WTC11 (cell line): ENCODE measurements at regions not wholly inside any gene's neighbourhood (a gene's known extent, or its start where the extent isn't known, plus 50 kb on each side); places are given as distances from the start of the nearest gene placed in this dataset.

Experiments used
- E2F1 ChIP-seq: sonication (generic); formaldehyde crosslinking; IDR thresholded peaks from 2 replicates; pipeline ENCODE4 v1.8.0; 2022; ENCODE audit warnings: mild to moderate bottlenecking, missing genetic modification reagents
- GABPB1 ChIP-seq: sonication (generic); formaldehyde crosslinking; IDR thresholded peaks from 2 replicates; pipeline ENCODE4 v1.8.1; 2023; ENCODE audit warnings: mild to moderate bottlenecking, missing genetic modification reagents
- JUN ChIP-seq: sonication (generic); formaldehyde crosslinking; IDR thresholded peaks from 2 replicates; pipeline ENCODE4 v1.8.0; 2023; ENCODE audit warnings: mild to moderate bottlenecking, missing genetic modification reagents
- TP53 ChIP-seq: sonication (generic); formaldehyde crosslinking; IDR thresholded peaks from 2 replicates; pipeline ENCODE4 v1.8.1; 2023; ENCODE audit warnings: mild to moderate bottlenecking, missing genetic modification reagents
- ZNF232 ChIP-seq: sonication (generic); formaldehyde crosslinking; IDR thresholded peaks from 2 replicates; pipeline ENCODE4 v1.8.0; 2022; ENCODE audit warnings: mild to moderate bottlenecking, missing genetic modification reagents
- TF ChIP-seq, protein P1 (sequence below): sonication (generic); formaldehyde crosslinking; IDR thresholded peaks from 2 replicates; pipeline ENCODE4 v1.8.1; 2023; ENCODE audit warnings: mild to moderate bottlenecking, missing genetic modification reagents, moderate library complexity
- TF ChIP-seq, protein P2 (sequence below): fragments of 200-600 bp; IDR thresholded peaks from 2 replicates; pipeline ENCODE4 v1.8.0; 2022; ENCODE audit warnings: antibody characterized with exemption
- TF ChIP-seq, protein P3 (sequence below): sonication (generic); formaldehyde crosslinking; IDR thresholded peaks from 2 replicates; pipeline ENCODE4 v1.8.1; 2023; ENCODE audit warnings: mild to moderate bottlenecking, moderate library complexity, missing genetic modification reagents

DNA sequence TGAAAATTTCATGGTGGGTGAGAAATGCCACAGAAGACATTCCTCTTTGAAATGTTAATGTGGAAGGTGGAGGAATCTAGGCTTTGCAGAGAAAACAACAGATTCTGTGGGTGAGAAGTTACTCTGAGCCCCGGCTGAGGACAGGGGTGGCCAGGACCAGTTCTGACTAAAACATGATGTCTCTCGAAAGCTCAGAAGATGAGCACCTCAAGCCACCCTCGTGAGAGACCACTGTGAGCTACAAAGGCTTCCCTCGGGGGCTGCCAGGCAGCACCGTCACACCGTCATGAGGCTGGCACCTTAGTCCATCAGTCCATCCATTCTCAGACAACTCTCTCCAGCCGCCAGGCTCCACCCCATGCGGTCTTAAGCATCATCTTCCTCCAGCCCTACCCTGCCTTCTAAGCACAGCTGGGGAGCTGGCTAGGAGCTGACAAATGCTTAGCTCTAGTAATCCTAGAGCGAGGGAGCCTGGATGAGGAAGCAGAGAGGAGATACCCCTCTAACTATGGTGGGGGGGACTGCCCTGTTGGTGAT, 360.5 kb downstream of the SHANK2 start:
- TF ChIP-seq JUN (CRISPR knock-in tag) (no peak), ZNF232 (CRISPR knock-in tag) (no peak), TP53 (CRISPR knock-in tag) (no peak), GABPB1 (CRISPR knock-in tag) (no peak), E2F1 (CRISPR knock-in tag) (no peak)
- TF ChIP-seq, protein P1, sequence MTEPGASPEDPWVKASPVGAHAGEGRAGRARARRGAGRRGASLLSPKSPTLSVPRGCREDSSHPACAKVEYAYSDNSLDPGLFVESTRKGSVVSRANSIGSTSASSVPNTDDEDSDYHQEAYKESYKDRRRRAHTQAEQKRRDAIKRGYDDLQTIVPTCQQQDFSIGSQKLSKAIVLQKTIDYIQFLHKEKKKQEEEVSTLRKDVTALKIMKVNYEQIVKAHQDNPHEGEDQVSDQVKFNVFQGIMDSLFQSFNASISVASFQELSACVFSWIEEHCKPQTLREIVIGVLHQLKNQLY (CRISPR knock-in tag) = no peak
- TF ChIP-seq, protein P2, sequence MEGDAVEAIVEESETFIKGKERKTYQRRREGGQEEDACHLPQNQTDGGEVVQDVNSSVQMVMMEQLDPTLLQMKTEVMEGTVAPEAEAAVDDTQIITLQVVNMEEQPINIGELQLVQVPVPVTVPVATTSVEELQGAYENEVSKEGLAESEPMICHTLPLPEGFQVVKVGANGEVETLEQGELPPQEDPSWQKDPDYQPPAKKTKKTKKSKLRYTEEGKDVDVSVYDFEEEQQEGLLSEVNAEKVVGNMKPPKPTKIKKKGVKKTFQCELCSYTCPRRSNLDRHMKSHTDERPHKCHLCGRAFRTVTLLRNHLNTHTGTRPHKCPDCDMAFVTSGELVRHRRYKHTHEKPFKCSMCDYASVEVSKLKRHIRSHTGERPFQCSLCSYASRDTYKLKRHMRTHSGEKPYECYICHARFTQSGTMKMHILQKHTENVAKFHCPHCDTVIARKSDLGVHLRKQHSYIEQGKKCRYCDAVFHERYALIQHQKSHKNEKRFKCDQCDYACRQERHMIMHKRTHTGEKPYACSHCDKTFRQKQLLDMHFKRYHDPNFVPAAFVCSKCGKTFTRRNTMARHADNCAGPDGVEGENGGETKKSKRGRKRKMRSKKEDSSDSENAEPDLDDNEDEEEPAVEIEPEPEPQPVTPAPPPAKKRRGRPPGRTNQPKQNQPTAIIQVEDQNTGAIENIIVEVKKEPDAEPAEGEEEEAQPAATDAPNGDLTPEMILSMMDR = no peak
- TF ChIP-seq, protein P3, sequence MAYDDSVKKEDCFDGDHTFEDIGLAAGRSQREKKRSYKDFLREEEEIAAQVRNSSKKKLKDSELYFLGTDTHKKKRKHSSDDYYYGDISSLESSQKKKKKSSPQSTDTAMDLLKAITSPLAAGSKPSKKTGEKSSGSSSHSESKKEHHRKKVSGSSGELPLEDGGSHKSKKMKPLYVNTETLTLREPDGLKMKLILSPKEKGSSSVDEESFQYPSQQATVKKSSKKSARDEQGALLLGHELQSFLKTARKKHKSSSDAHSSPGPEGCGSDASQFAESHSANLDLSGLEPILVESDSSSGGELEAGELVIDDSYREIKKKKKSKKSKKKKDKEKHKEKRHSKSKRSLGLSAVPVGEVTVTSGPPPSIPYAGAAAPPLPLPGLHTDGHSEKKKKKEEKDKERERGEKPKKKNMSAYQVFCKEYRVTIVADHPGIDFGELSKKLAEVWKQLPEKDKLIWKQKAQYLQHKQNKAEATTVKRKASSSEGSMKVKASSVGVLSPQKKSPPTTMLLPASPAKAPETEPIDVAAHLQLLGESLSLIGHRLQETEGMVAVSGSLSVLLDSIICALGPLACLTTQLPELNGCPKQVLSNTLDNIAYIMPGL (CRISPR knock-in tag) = no peak
